ENCODE measurements at regions not wholly inside any gene's neighbourhood (a gene's known extent, or its start where the extent isn't known, plus 50 kb on each side); places are given as distances from the start of the nearest gene placed in this dataset.
A peak's percentile ranks its signal among the peaks of the same experiment; 100 is the strongest.

- no CpG with 5 or more reads among the region's 3 CpGs for WGBS
- H2BK5ac ChIP-seq (ENCODE audit: low read depth, low read length, poor library complexity, severe bottlenecking): no peak overlapping the region
- H2BK12ac ChIP-seq (ENCODE audit: low read length in 2 of 2): no peak overlapping the region
- H3K27ac ChIP-seq (ENCODE audit: low read length, poor library complexity, severe bottlenecking): no peak overlapping the region
- H2BK15ac ChIP-seq (ENCODE audit: low read depth, poor library complexity, severe bottlenecking): no peak overlapping the region
- no peak overlapping the region for H3K4ac ChIP-seq (ENCODE audit: low read depth in 1 of 2, low read length in 2 of 2)
- no peak overlapping the region for H2AK5ac ChIP-seq (ENCODE audit: low read length, severe bottlenecking)
- H3K36me3 ChIP-seq (ENCODE audit: control insufficient read depth in 1 of 2, insufficient read depth in 2 of 2, low read depth in 1 of 2, low read length in 2 of 2): no peaks in the 10 kb centered on the region
- H4K8ac ChIP-seq (ENCODE audit: low read length): no peak overlapping the region
- H3K14ac ChIP-seq (ENCODE audit: low read length in 2 of 2): no peak overlapping the region
- no peaks in the 10 kb centered on the region for H3K79me1 ChIP-seq (replicated peaks; ENCODE audit: low read length, poor library complexity, severe bottlenecking)
- H3K9ac ChIP-seq (ENCODE audit: low read length): no peak overlapping the region
- no peak overlapping the region for H4K91ac ChIP-seq (ENCODE audit: low read length)
- no peaks in the 10 kb centered on the region for H3K4me1 ChIP-seq (ENCODE audit: control insufficient read depth, insufficient read depth, low read depth, low read length)
- no peak overlapping the region for H2BK120ac ChIP-seq (ENCODE audit: low read depth, low read length)
- no peak overlapping the region for H3K4me2 ChIP-seq (ENCODE audit: low read length, poor library complexity, severe bottlenecking)
- peak; percentile 27 for DNase-seq
- no peak overlapping the region for H2AFZ ChIP-seq (ENCODE audit: low read depth, low read length)
- H3K18ac ChIP-seq (ENCODE audit: low read depth in 1 of 2, low read length in 2 of 2): no peak overlapping the region
- no peaks in the 10 kb centered on the region for H3K27me3 ChIP-seq (ENCODE audit: control insufficient read depth in 1 of 2, insufficient read depth in 1 of 2, low read length in 2 of 2)
- no peak overlapping the region for H3K23ac ChIP-seq (ENCODE audit: low read length in 2 of 2)
- no peak overlapping the region for H3K4me3 ChIP-seq (ENCODE audit: insufficient read depth in 1 of 2, low read depth in 1 of 2, low read length in 2 of 2)
- H3K9me3 ChIP-seq (ENCODE audit: control insufficient read depth, low read length): no peaks in the 10 kb centered on the region
Observed at GRCh38 chr13:73465617-73465971, 406.8 kb downstream of the KLF5 start.

DNA sequence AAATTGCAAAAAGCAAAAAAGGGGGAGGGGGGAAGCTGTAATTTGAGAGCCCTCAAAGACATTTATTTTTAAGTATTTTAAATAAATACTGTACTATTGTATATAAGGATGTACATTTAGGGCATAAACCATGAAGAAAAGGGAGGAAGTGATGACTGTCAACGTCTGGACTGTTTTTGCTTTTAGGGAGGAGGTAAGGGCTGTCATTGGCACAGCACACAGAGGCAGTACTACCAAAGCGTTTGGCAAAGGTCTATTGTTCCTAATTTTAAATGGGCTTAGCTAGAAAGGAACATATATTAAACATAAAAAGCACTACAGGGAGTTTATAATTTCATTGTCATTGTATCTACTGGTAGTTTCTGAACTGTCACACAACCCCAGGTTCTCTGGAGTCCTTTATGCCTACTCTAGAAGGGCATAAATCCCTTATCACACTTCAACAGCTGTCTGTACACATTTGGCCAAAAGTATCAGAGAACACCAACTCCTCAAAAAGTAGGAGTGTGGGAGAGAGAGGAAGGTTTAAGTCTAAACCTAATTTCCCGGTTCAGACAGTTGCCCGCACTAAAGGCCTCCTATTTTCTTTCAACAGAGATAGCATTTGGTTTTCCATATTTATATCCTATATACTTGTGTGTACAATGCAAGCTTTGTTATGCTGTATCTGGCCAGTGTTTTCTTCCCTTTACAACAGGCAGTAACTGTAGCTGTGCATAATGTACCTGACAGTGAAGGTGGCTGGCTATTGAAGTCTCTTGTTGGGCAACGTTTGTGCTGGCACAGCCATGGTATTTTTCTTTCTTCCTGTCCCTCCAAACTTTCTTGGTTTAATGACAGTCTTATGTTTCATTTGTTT lies 406.2 kb downstream of the KLF5 start:
- H3K14ac ChIP-seq (ENCODE audit: low read length in 2 of 2): no peak overlapping the region
- no peaks in the 10 kb centered on the region for H3K79me1 ChIP-seq (replicated peaks; ENCODE audit: low read length, poor library complexity, severe bottlenecking)
- H3K4ac ChIP-seq (ENCODE audit: low read depth in 1 of 2, low read length in 2 of 2): no peak overlapping the region
- H2BK120ac ChIP-seq (ENCODE audit: low read depth, low read length): no peak overlapping the region
- H4K8ac ChIP-seq (ENCODE audit: low read length): no peak overlapping the region
- H2BK5ac ChIP-seq (ENCODE audit: low read depth, low read length, poor library complexity, severe bottlenecking): no peak overlapping the region
- DNase-seq: no peak
- H3K36me3 ChIP-seq (ENCODE audit: control insufficient read depth in 1 of 2, insufficient read depth in 2 of 2, low read depth in 1 of 2, low read length in 2 of 2): no peaks in the 10 kb centered on the region
- H2BK12ac ChIP-seq (ENCODE audit: low read length in 2 of 2): no peak overlapping the region
- WGBS: 82% methylated on average over 2 of the region's 5 CpGs
- no peak overlapping the region for H3K4me3 ChIP-seq (ENCODE audit: insufficient read depth in 1 of 2, low read depth in 1 of 2, low read length in 2 of 2)
- H3K9me3 ChIP-seq (ENCODE audit: control insufficient read depth, low read length): no peaks in the 10 kb centered on the region
- no peak overlapping the region for H3K27ac ChIP-seq (ENCODE audit: low read length, poor library complexity, severe bottlenecking)
- no peak overlapping the region for H3K18ac ChIP-seq (ENCODE audit: low read depth in 1 of 2, low read length in 2 of 2)
- H3K4me1 ChIP-seq (ENCODE audit: control insufficient read depth, insufficient read depth, low read depth, low read length): no peaks in the 10 kb centered on the region
- H3K4me2 ChIP-seq (ENCODE audit: low read length, poor library complexity, severe bottlenecking): no peak overlapping the region
- H2BK15ac ChIP-seq (ENCODE audit: low read depth, poor library complexity, severe bottlenecking): no peak overlapping the region
- H4K91ac ChIP-seq (ENCODE audit: low read length): no peak overlapping the region
- no peak overlapping the region for H2AFZ ChIP-seq (ENCODE audit: low read depth, low read length)
- H3K27me3 ChIP-seq (ENCODE audit: control insufficient read depth in 1 of 2, insufficient read depth in 1 of 2, low read length in 2 of 2): no peaks in the 10 kb centered on the region
- no peak overlapping the region for H3K9ac ChIP-seq (ENCODE audit: low read length)
- H2AK5ac ChIP-seq (ENCODE audit: low read length, severe bottlenecking): no peak overlapping the region
- no peak overlapping the region for H3K23ac ChIP-seq (ENCODE audit: low read length in 2 of 2)

GRCh38 chr13:73462241-73462640 lies 403.4 kb downstream of the KLF5 start:
- H2BK120ac ChIP-seq (ENCODE audit: low read depth, low read length): no peak overlapping the region
- no peak overlapping the region for H3K4ac ChIP-seq (ENCODE audit: low read depth in 1 of 2, low read length in 2 of 2)

GRCh38 chr13:73451221-73452029 lies 392.6 kb downstream of the KLF5 start:
- no peak overlapping the region for H3K4me2 ChIP-seq (ENCODE audit: low read length, poor library complexity, severe bottlenecking)
- H3K27me3 ChIP-seq (ENCODE audit: control insufficient read depth in 1 of 2, insufficient read depth in 1 of 2, low read length in 2 of 2): no peaks in the 10 kb centered on the region
- no peak overlapping the region for H3K4me3 ChIP-seq (ENCODE audit: insufficient read depth in 1 of 2, low read depth in 1 of 2, low read length in 2 of 2)
- H2BK15ac ChIP-seq (ENCODE audit: low read depth, poor library complexity, severe bottlenecking): no peak overlapping the region
- DNase-seq: no peak
- no peak overlapping the region for H2AFZ ChIP-seq (ENCODE audit: low read depth, low read length)
- no peak overlapping the region for H2BK5ac ChIP-seq (ENCODE audit: low read depth, low read length, poor library complexity, severe bottlenecking)
- no peak overlapping the region for H2AK5ac ChIP-seq (ENCODE audit: low read length, severe bottlenecking)
- no peaks in the 10 kb centered on the region for H3K4me1 ChIP-seq (ENCODE audit: control insufficient read depth, insufficient read depth, low read depth, low read length)
- no peak overlapping the region for H4K91ac ChIP-seq (ENCODE audit: low read length)
- 90% methylated on average over 6 of the region's 10 CpGs for WGBS
- H3K23ac ChIP-seq (ENCODE audit: low read length in 2 of 2): no peak overlapping the region
- H2BK120ac ChIP-seq (ENCODE audit: low read depth, low read length): no peak overlapping the region
- H3K18ac ChIP-seq (ENCODE audit: low read depth in 1 of 2, low read length in 2 of 2): no peak overlapping the region
- H2BK12ac ChIP-seq (ENCODE audit: low read length in 2 of 2): no peak overlapping the region
- no peaks in the 10 kb centered on the region for H3K9me3 ChIP-seq (ENCODE audit: control insufficient read depth, low read length)
- H3K4ac ChIP-seq (ENCODE audit: low read depth in 1 of 2, low read length in 2 of 2): no peak overlapping the region
- no peak overlapping the region for H3K27ac ChIP-seq (ENCODE audit: low read length, poor library complexity, severe bottlenecking)
- no peak overlapping the region for H3K14ac ChIP-seq (ENCODE audit: low read length in 2 of 2)
- no peaks in the 10 kb centered on the region for H3K79me1 ChIP-seq (replicated peaks; ENCODE audit: low read length, poor library complexity, severe bottlenecking)
- no peaks in the 10 kb centered on the region for H3K36me3 ChIP-seq (ENCODE audit: control insufficient read depth in 1 of 2, insufficient read depth in 2 of 2, low read depth in 1 of 2, low read length in 2 of 2)
- no peak overlapping the region for H3K9ac ChIP-seq (ENCODE audit: low read length)
- H4K8ac ChIP-seq (ENCODE audit: low read length): no peak overlapping the region

More at GRCh38 chr13:73462241-73462640, 403.4 kb downstream of the KLF5 start:
- no peaks in the 10 kb centered on the region for H3K27me3 ChIP-seq (ENCODE audit: control insufficient read depth in 1 of 2, insufficient read depth in 1 of 2, low read length in 2 of 2)
- H3K9ac ChIP-seq (ENCODE audit: low read length): no peak overlapping the region
- no peak overlapping the region for H3K4me3 ChIP-seq (ENCODE audit: insufficient read depth in 1 of 2, low read depth in 1 of 2, low read length in 2 of 2)
- no peak overlapping the region for H2BK15ac ChIP-seq (ENCODE audit: low read depth, poor library complexity, severe bottlenecking)
- H3K4me2 ChIP-seq (ENCODE audit: low read length, poor library complexity, severe bottlenecking): no peak overlapping the region
- H3K79me1 ChIP-seq (replicated peaks; ENCODE audit: low read length, poor library complexity, severe bottlenecking): no peaks in the 10 kb centered on the region
- DNase-seq: no peak
- H2BK12ac ChIP-seq (ENCODE audit: low read length in 2 of 2): no peak overlapping the region
- H4K8ac ChIP-seq (ENCODE audit: low read length): no peak overlapping the region
- H2BK5ac ChIP-seq (ENCODE audit: low read depth, low read length, poor library complexity, severe bottlenecking): no peak overlapping the region
- WGBS: 77% methylated on average over 4 of the region's 4 CpGs
- H3K36me3 ChIP-seq (ENCODE audit: control insufficient read depth in 1 of 2, insufficient read depth in 2 of 2, low read depth in 1 of 2, low read length in 2 of 2): no peaks in the 10 kb centered on the region
- no peak overlapping the region for H3K27ac ChIP-seq (ENCODE audit: low read length, poor library complexity, severe bottlenecking)
- no peak overlapping the region for H2AK5ac ChIP-seq (ENCODE audit: low read length, severe bottlenecking)
- H3K14ac ChIP-seq (ENCODE audit: low read length in 2 of 2): no peak overlapping the region
- no peak overlapping the region for H4K91ac ChIP-seq (ENCODE audit: low read length)
- no peak overlapping the region for H2AFZ ChIP-seq (ENCODE audit: low read depth, low read length)
- no peaks in the 10 kb centered on the region for H3K4me1 ChIP-seq (ENCODE audit: control insufficient read depth, insufficient read depth, low read depth, low read length)
- no peak overlapping the region for H3K23ac ChIP-seq (ENCODE audit: low read length in 2 of 2)
- H3K18ac ChIP-seq (ENCODE audit: low read depth in 1 of 2, low read length in 2 of 2): no peak overlapping the region
- H3K9me3 ChIP-seq (ENCODE audit: control insufficient read depth, low read length): no peaks in the 10 kb centered on the region

Data from mesenchymal stem cell (in vitro differentiated cells and primary cell).